GM12891 (cell line): ENCODE measurements at regions not wholly inside any gene's neighbourhood (a gene's known extent, or its start where the extent isn't known, plus 50 kb on each side); places are given as distances from the start of the nearest gene placed in this dataset.
"Not testable (repeated sequence)": the region's sequence is repeated elsewhere in the genome, so short reads cannot be mapped to it uniquely, and the experiment has no call there.

Experiments used
- DNase-seq: peaks from one replicate; pipeline ENCODE4 v3.0.0; 2011; ENCODE audit warnings: low spot score; ENCODE audit not compliant: insufficient read length
- FAIRE-seq: peaks from 2 replicates; lab custom pipeline; 2011; peaks lifted over from hg19 to GRCh38; lab: Jason Lieb, UNC
- PAX5 ChIP-seq: IDR thresholded peaks from 2 replicates; pipeline ENCODE4 v1.6.1; 2011; ENCODE audit warnings: low read length, moderate library complexity, mild to moderate bottlenecking; ENCODE audit not compliant: insufficient read depth, severe bottlenecking
- POLR2A ChIP-seq: IDR thresholded peaks from 2 replicates; pipeline ENCODE4 v1.6.1; 2011; ENCODE audit warnings: low read depth, low read length, control low read depth
- POLR2AphosphoS5 ChIP-seq: IDR thresholded peaks from 2 replicates; pipeline ENCODE4 v1.6.1; 2011; ENCODE audit warnings: low read depth, low read length, control low read depth
- POU2F2 ChIP-seq: IDR thresholded peaks from 2 replicates; pipeline ENCODE4 v1.6.1; 2011; ENCODE audit warnings: low read depth, mild to moderate bottlenecking, control low read depth, low read length, moderate library complexity
- SPI1 ChIP-seq: IDR thresholded peaks from 2 replicates; pipeline ENCODE4 v1.6.1; 2011; ENCODE audit warnings: low read depth, low read length, control low read depth
- TAF1 ChIP-seq: IDR thresholded peaks from 2 replicates; pipeline ENCODE4 v1.6.1; 2011; ENCODE audit warnings: low read depth, low read length, control low read depth

DNA sequence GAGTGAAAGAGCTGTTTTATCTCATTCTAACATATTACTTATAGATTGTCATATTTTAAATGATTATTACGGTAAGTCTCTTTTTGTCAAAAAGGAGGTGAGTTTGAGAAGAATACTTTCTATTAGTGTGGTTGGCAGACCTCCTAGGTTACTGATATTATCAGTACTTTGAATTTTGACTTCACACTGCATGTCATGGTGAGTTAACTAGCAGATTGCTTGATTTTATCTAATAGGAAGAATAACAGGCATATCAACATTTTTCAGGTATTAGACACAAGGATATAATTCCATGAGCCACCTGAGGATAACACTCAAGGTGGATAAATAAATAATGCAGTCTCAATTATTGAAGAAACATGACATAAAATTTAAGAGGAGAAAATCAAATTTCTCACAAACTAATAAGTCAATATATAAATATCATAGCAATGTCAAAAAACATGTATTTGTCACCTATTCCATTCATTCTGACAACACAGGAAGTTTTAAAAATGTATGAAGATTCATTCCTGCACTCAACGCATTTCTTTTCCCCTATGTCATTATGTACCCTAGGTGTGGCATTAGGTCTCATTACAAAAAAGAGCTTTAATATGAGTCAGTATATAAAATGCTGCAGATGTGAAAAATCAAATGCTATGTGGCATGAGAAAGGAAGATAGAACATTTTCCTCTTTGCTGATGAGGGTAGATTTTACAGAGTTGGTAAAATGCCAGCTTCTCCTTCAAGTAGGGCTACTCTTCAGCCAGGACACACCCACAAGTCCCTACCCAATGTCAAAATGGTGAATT, 1621.6 kb downstream of the REEP3 start:
- TF ChIP-seq TAF1 (no peak), SPI1 (no peak), POLR2AphosphoS5 (no peak), POLR2A (no peak), POU2F2 (no peak), PAX5 (no peak)
- FAIRE-seq (no peak), DNase-seq (no peak)

- no peak for DNase-seq
- TF ChIP-seq POU2F2: no peak
- no peak for TF ChIP-seq SPI1
- TF ChIP-seq TAF1: no peak
- no peak for TF ChIP-seq POLR2A
- TF ChIP-seq POLR2AphosphoS5: no peak
- TF ChIP-seq PAX5: no peak
Observed at GRCh38 chr10:65143723-65144122, 1622.5 kb downstream of the REEP3 start.

DNA sequence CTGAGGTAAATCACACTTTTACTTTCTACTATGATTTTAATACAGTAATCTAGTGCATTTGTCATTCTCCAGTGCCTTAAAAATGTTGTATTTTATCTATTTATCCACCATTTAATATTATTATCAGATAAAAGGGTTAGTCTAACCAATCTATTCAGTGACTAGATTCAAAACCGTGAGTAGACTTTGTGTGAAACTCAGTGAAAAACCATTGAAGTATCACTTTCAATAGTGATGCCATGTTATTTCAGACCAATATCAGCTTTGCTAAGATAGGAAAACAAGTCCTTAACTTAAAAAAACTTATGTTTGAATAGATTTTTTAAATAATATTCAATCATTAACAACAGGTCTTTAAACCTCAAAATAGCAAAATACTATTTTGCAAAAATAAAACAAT, 1628.7 kb downstream of the REEP3 start:
- DNase-seq: no peak
- no peak for FAIRE-seq
- TF ChIP-seq TAF1 (no peak), POLR2AphosphoS5 (no peak), POU2F2 (no peak), PAX5 (no peak), SPI1 (no peak), POLR2A (no peak)

More at GRCh38 chr10:65143723-65144122, 1622.5 kb downstream of the REEP3 start:
- FAIRE-seq: no peak

DNA sequence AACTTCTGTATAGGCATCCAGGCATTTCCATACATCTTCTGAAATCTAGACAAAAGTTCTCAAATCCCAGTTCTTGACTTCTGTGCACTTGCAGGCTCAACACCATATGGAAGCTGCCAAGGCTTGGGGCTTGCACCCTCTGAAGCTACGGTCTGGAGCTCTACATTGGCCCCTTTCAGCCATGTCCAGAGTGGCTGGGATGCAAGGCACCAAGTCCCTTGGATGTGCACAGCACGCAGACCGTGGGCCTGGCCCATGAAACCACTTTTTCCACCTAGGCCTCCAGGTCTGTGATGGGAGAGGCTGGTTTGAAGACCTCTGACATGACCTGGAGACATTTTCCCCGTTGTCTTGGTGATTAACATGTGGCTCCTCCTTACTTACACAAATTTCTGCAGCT, 1645.1 kb downstream of the REEP3 start:
- FAIRE-seq (no peak), DNase-seq (no peak)
- TF ChIP-seq POLR2AphosphoS5 (no peak), PAX5 (no peak), POLR2A (no peak), TAF1 (no peak), SPI1 (no peak), POU2F2 (no peak)

DNA sequence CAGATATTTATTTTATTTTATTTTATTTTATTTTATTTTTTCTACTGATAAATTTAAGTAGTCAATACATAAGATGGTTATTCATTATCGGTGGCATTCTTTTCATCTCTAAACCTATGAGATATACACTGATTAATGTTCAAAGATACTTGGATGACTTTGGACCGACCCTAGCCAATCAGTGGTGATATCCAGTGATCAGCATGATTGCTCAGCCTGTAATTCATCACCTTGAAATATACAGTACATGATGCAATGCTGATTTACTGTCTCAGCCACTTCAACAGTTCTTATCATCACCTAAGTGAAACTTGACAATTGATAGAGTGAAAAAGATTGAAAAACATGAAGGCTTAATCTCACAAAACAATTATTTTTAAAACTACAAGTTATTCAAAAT, 1651.0 kb downstream of the REEP3 start:
- DNase-seq: no peak
- FAIRE-seq: no peak

GRCh38 chr10:65176994-65177393, 1655.8 kb downstream of the REEP3 start:
- DNase-seq (no peak), FAIRE-seq (no peak)
- no peak for TF ChIP-seq SPI1
- no peak for TF ChIP-seq POU2F2
- no peak for TF ChIP-seq TAF1

More for the DNA sequence above, 1651.0 kb downstream of the REEP3 start:
- TF ChIP-seq POLR2A (no peak), POU2F2 (no peak), PAX5 (no peak), SPI1 (no peak), POLR2AphosphoS5 (no peak), TAF1 (no peak)

DNA sequence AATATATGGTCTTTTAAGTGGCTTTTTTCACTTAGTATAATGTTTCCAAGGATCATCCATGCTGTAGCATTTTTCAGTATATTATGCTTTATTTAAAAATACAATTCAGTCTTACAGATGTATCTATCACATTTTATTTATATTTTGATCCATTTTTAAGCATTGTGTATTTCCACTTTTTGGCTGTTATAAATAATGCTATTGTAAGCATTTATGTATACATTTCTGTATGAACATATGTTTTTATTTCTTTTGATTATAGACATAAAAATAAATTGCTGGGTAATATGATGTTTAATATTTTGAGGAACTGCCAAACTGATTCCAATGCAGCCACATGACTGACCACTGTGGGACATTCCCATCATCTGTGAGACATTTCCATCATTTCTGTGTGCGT, 1662.0 kb downstream of the REEP3 start:
- DNase-seq (no peak), FAIRE-seq (no peak)
- TF ChIP-seq POLR2A (no peak), SPI1 (no peak), POLR2AphosphoS5 (no peak)

- DNase-seq, FAIRE-seq: not testable (repeated sequence)
Observed at GRCh38 chr10:65186668-65187067, 1665.5 kb downstream of the REEP3 start.

GRCh38 chr10:65194126-65194525, 1672.9 kb downstream of the REEP3 start:
- DNase-seq (no peak), FAIRE-seq (no peak)
- TF ChIP-seq POLR2A: no peak
- no peak for TF ChIP-seq POU2F2
- no peak for TF ChIP-seq SPI1
- no peak for TF ChIP-seq POLR2AphosphoS5
- TF ChIP-seq TAF1: no peak
- TF ChIP-seq PAX5: no peak

- TF ChIP-seq POLR2A: no peak
- DNase-seq (no peak), FAIRE-seq (no peak)
Observed at GRCh38 chr10:65194555-65194954, 1673.4 kb downstream of the REEP3 start.

DNA sequence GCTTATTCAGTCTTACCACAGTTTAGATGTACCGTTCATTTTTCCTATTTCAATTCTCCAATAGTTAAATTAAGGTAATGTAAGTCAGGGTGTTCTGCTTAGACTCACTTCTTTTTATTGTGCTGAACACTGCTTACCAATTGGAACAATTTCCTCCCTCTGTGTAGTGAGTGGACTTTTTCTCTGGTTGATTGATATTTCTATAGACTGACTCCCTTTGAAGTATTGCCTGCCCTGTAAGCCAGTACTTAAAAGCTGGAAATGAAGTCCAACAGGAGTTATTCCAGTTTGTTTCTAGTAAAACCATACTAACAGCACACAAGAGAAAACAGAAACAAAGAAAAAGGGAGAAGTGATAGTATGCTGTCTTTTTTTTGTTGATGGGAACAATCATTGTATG, 1674.9 kb downstream of the REEP3 start:
- TF ChIP-seq POLR2AphosphoS5 (no peak), SPI1 (no peak), POU2F2 (no peak)
- no peak for FAIRE-seq
- no peak for DNase-seq
